ENCODE measurements at regions not wholly inside any gene's neighbourhood (a gene's known extent, or its start where the extent isn't known, plus 50 kb on each side); places are given as distances from the start of the nearest gene placed in this dataset.

- TF ChIP-seq, protein P1, sequence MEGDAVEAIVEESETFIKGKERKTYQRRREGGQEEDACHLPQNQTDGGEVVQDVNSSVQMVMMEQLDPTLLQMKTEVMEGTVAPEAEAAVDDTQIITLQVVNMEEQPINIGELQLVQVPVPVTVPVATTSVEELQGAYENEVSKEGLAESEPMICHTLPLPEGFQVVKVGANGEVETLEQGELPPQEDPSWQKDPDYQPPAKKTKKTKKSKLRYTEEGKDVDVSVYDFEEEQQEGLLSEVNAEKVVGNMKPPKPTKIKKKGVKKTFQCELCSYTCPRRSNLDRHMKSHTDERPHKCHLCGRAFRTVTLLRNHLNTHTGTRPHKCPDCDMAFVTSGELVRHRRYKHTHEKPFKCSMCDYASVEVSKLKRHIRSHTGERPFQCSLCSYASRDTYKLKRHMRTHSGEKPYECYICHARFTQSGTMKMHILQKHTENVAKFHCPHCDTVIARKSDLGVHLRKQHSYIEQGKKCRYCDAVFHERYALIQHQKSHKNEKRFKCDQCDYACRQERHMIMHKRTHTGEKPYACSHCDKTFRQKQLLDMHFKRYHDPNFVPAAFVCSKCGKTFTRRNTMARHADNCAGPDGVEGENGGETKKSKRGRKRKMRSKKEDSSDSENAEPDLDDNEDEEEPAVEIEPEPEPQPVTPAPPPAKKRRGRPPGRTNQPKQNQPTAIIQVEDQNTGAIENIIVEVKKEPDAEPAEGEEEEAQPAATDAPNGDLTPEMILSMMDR (IDR thresholded peaks at IDR 0.05; ENCODE audit: insufficient read depth, low read length, poor library complexity, severe bottlenecking): no peak
- no peak for TF ChIP-seq EZH2phosphoT487 (conservative IDR thresholded peaks at IDR 0.05; ENCODE audit: low read length)
Measured at GRCh38 chr6:40881501-40881900, 157.5 kb downstream of the UNC5CL start.
